H1 (cell line): ENCODE measurements at regions not wholly inside any gene's neighbourhood (a gene's known extent, or its start where the extent isn't known, plus 50 kb on each side); places are given as distances from the start of the nearest gene placed in this dataset.
"Not testable (repeated sequence)": the region's sequence is repeated elsewhere in the genome, so short reads cannot be mapped to it uniquely, and the experiment has no call there.

Experiments
- CEBPB ChIP-seq: IDR thresholded peaks from 2 replicates; pipeline ENCODE4 v1.6.1; 2012; ENCODE audit warnings: low read depth, low read length
- EZH2 ChIP-seq: fragments of 200-600 bp; sonication (generic); IDR thresholded peaks from 2 replicates; pipeline ENCODE4 v1.7.1; 2012; ENCODE audit warnings: low read depth, mild to moderate bottlenecking, moderate library complexity, low read length, inconsistent platforms; ENCODE audit not compliant: severe bottlenecking
- FOSL1 ChIP-seq: IDR thresholded peaks from 2 replicates; pipeline ENCODE4 v1.6.1; 2011; ENCODE audit warnings: mild to moderate bottlenecking, low read depth, low read length, moderate library complexity; ENCODE audit not compliant: insufficient read depth
- SRF ChIP-seq: IDR thresholded peaks from 2 replicates; pipeline ENCODE4 v1.6.1; 2011; ENCODE audit warnings: mild to moderate bottlenecking, low read depth, low read length, moderate library complexity
- YY1 ChIP-seq: IDR thresholded peaks from 2 replicates; pipeline ENCODE4 v1.6.1; 2011; ENCODE audit warnings: low read depth, mild to moderate bottlenecking, low read length
- TF ChIP-seq, protein P1 (sequence below): IDR thresholded peaks from 2 replicates; pipeline ENCODE4 v1.6.1; 2011; ENCODE audit warnings: low read length, improper control_type of control experiment
- TF ChIP-seq, protein P2 (sequence below), 3 experiments: IDR thresholded peaks; 1 replicate in 2 of 3; 2 replicates in 1 of 3; pipeline versions ENCODE4 v1.5.1 to v1.6.1; 2011; ENCODE audit warnings: low read length in 3 of 3, mild to moderate bottlenecking in 3 of 3, inconsistent platforms in 2 of 3, low read depth in 1 of 3, moderate library complexity in 1 of 3; ENCODE audit not compliant: insufficient read depth in 1 of 3; ENCODE audit errors: control extremely low read depth in 1 of 3

DNA sequence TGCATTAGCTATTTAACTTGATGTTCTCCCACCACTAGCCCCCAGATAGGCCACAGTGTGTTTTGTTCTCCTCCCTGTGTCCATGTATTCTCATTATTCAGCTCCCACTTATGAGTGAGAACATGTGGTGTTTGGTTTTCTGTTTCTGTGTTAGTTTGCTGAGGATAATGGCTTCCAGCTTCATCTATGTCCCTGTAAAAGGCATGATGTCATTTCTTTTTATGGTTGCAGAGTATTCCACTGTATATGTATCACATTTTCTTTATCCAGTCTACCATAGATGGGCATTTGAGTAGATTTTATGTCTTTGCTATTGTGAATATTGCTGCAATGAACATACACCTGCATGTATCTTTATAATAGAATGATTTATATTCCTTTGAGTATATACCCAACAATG lies 487.7 kb downstream of the CBLN4 start:
- not testable (repeated sequence) for TF ChIP-seq CEBPB, FOSL1, EZH2, YY1, SRF
- TF ChIP-seq, protein P1, sequence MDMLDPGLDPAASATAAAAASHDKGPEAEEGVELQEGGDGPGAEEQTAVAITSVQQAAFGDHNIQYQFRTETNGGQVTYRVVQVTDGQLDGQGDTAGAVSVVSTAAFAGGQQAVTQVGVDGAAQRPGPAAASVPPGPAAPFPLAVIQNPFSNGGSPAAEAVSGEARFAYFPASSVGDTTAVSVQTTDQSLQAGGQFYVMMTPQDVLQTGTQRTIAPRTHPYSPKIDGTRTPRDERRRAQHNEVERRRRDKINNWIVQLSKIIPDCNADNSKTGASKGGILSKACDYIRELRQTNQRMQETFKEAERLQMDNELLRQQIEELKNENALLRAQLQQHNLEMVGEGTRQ, result not testable (repeated sequence)
- TF ChIP-seq, protein P2, sequence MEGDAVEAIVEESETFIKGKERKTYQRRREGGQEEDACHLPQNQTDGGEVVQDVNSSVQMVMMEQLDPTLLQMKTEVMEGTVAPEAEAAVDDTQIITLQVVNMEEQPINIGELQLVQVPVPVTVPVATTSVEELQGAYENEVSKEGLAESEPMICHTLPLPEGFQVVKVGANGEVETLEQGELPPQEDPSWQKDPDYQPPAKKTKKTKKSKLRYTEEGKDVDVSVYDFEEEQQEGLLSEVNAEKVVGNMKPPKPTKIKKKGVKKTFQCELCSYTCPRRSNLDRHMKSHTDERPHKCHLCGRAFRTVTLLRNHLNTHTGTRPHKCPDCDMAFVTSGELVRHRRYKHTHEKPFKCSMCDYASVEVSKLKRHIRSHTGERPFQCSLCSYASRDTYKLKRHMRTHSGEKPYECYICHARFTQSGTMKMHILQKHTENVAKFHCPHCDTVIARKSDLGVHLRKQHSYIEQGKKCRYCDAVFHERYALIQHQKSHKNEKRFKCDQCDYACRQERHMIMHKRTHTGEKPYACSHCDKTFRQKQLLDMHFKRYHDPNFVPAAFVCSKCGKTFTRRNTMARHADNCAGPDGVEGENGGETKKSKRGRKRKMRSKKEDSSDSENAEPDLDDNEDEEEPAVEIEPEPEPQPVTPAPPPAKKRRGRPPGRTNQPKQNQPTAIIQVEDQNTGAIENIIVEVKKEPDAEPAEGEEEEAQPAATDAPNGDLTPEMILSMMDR (IDR thresholded peaks at IDR 0.05; ENCODE audit: control extremely low read depth in 1 of 3, insufficient read depth in 1 of 3, low read depth in 1 of 3, low read length in 3 of 3), result not testable (repeated sequence)
